BJ (cell line): ENCODE measurements at regions not wholly inside any gene's neighbourhood (a gene's known extent, or its start where the extent isn't known, plus 50 kb on each side); places are given as distances from the start of the nearest gene placed in this dataset.

Experiments used
- CTCF ChIA-PET: fragments of 350-600 bp; formaldehyde crosslinking; extraction: SDS; loops from one replicate; lab custom pipeline; 2021; ENCODE audit warnings: antibody characterized with exemption, inconsistent platforms; lab: Yijun Ruan, JAX
- POLR2A ChIA-PET: fragments of 300-600 bp; sonication (Branson Sonifier 250); formaldehyde crosslinking; extraction: SDS; loops from one replicate; lab custom pipeline; 2021; ENCODE audit warnings: antibody characterized with exemption; lab: Charles Lee
- DNase-seq: peaks from one replicate; pipeline ENCODE4 v3.0.0-alpha.2; 2011; ENCODE audit warnings: low read depth
- H3K27me3 ChIP-seq: 2 replicates; pipeline ENCODE4 v1.6.0; 2011; ENCODE audit warnings: low read length; ENCODE audit not compliant: control insufficient read depth, insufficient read depth
- H3K36me3 ChIP-seq: 2 replicates; pipeline ENCODE4 v1.5.1; 2011; ENCODE audit warnings: low read length; ENCODE audit not compliant: control insufficient read depth, insufficient read depth
- H3K4me3 ChIP-seq: 2 replicates; pipeline ENCODE4 v1.5.1; 2011; ENCODE audit warnings: low read depth, mild to moderate bottlenecking, control low read depth, low read length
- TF ChIP-seq, protein P1 (sequence below): IDR thresholded peaks from 2 replicates; pipeline ENCODE4 v1.5.1; 2011; ENCODE audit warnings: low read depth, mild to moderate bottlenecking, control low read depth, inconsistent platforms, low read length, moderate library complexity; ENCODE audit not compliant: insufficient read depth

GRCh38 chr5:27516437-27516836 is 478.1 kb upstream of the CDH9 start:
- Histone ChIP-seq H3K4me3 (no peak overlapping the region), H3K27me3 (no peaks in the 10 kb centered on the region), H3K36me3 (no peaks in the 10 kb centered on the region)
- no peak for DNase-seq
- ChIA-PET POLR2A (no interaction called here), CTCF (no interaction called here)
- TF ChIP-seq, protein P1, sequence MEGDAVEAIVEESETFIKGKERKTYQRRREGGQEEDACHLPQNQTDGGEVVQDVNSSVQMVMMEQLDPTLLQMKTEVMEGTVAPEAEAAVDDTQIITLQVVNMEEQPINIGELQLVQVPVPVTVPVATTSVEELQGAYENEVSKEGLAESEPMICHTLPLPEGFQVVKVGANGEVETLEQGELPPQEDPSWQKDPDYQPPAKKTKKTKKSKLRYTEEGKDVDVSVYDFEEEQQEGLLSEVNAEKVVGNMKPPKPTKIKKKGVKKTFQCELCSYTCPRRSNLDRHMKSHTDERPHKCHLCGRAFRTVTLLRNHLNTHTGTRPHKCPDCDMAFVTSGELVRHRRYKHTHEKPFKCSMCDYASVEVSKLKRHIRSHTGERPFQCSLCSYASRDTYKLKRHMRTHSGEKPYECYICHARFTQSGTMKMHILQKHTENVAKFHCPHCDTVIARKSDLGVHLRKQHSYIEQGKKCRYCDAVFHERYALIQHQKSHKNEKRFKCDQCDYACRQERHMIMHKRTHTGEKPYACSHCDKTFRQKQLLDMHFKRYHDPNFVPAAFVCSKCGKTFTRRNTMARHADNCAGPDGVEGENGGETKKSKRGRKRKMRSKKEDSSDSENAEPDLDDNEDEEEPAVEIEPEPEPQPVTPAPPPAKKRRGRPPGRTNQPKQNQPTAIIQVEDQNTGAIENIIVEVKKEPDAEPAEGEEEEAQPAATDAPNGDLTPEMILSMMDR: no peak

DNA sequence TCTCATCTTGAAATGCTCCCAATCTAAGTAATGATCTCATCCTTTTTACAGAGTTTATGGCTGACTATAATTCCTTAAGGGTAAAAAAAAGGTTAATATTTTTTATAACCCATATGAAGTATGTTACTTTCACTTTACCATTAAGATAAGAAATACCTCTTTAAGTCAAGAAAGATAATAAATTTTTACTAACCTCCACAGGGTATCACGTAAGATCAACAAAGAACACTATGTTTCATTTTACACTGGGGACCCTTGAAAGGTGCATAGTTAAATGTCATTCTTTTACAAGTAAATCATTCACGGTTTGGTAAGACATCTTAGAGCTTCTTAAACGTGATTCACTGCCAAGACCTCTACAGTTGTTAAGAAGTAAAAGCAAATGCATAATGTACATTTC is 472.7 kb upstream of the CDH9 start:
- TF ChIP-seq, protein P1: no peak
- ChIA-PET CTCF (no interaction called here), POLR2A (no interaction called here)
- no peaks in the 10 kb centered on the region for H3K36me3 ChIP-seq
- no peaks in the 10 kb centered on the region for H3K27me3 ChIP-seq
- no peak overlapping the region for H3K4me3 ChIP-seq
- no peak for DNase-seq

DNA sequence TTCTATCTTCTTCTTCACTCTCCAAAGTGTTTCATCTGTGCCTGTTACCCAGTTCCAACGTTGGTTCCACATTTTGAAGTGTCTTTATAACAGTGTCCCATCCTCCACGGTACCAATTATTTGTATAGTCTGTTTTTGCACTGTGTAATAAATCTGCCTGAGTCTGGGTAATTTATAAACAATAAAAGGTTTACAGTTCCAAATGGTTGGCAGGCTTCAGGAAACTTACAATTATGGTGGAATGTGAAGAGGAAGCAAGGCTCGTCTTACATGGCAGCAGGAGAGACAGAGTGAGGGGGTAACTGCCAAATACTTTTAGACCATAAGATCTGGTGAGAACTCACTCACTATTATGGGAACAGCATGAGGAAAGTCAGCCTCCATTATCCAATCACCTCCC is 465.4 kb upstream of the CDH9 start:
- POLR2A ChIA-PET: no interaction called here
- no peak for DNase-seq
- no peaks in the 10 kb centered on the region for H3K36me3 ChIP-seq
- TF ChIP-seq, protein P1: no peak
- H3K27me3 ChIP-seq: no peaks in the 10 kb centered on the region
- H3K4me3 ChIP-seq: no peak overlapping the region
- CTCF ChIA-PET: no interaction called here

- no peak for DNase-seq
- Histone ChIP-seq H3K4me3 (no peak overlapping the region), H3K27me3 (no peaks in the 10 kb centered on the region), H3K36me3 (no peaks in the 10 kb centered on the region)
- POLR2A ChIA-PET: no interaction called here
- TF ChIP-seq, protein P1: no peak
- CTCF ChIA-PET: no interaction called here
These were observed 463.9 kb upstream of the CDH9 start for GRCh38 chr5:27502236-27502635.

DNA sequence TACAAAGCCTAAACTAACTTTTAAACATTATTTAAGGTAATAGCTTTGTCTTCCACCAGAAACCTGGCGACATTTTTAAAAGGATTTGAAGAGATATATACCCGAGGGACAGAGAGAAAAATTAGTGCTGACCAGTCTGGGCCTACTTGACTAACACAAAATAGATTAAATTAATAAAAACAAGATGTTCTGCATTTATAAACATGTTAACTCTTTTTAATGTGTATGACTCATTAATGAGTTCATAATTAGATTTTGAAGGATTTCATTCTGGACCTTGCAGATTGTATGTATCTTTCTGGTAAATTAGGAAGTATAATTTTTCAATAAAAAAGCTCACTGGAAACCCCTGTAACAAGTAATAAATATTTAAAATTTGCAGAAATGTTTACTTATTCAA is 459.1 kb upstream of the CDH9 start:
- Histone ChIP-seq H3K27me3 (no peaks in the 10 kb centered on the region), H3K36me3 (no peaks in the 10 kb centered on the region), H3K4me3 (no peak overlapping the region)
- POLR2A ChIA-PET: no interaction called here
- CTCF ChIA-PET: no interaction called here
- TF ChIP-seq, protein P1: no peak
- no peak for DNase-seq
